ENCODE measurements at regions not wholly inside any gene's neighbourhood (a gene's known extent, or its start where the extent isn't known, plus 50 kb on each side); places are given as distances from the start of the nearest gene placed in this dataset.

GRCh38 chrX:74132280-74132679 lies 171.7 kb upstream of the ZCCHC13 start:
- Mint-ChIP-seq H3K36me3 (peaks cover 3% of the 10 kb centered on the region), H3K4me1 (peaks cover 2% of the 10 kb centered on the region), H3K27me3 (ENCODE audit: low read depth) (no peaks in the 10 kb centered on the region), H3K9me3 (peaks cover 9% of the 10 kb centered on the region), H3K27ac (no peak overlapping the region), H3K4me3 (no peak overlapping the region)
- no peak for DNase-seq (ENCODE audit: low spot score in 2 of 2, unreplicated experiment in 2 of 2)
- no peak for TF ChIP-seq CTCF (IDR thresholded peaks at IDR 0.05; ENCODE audit: unreplicated experiment)

DNA sequence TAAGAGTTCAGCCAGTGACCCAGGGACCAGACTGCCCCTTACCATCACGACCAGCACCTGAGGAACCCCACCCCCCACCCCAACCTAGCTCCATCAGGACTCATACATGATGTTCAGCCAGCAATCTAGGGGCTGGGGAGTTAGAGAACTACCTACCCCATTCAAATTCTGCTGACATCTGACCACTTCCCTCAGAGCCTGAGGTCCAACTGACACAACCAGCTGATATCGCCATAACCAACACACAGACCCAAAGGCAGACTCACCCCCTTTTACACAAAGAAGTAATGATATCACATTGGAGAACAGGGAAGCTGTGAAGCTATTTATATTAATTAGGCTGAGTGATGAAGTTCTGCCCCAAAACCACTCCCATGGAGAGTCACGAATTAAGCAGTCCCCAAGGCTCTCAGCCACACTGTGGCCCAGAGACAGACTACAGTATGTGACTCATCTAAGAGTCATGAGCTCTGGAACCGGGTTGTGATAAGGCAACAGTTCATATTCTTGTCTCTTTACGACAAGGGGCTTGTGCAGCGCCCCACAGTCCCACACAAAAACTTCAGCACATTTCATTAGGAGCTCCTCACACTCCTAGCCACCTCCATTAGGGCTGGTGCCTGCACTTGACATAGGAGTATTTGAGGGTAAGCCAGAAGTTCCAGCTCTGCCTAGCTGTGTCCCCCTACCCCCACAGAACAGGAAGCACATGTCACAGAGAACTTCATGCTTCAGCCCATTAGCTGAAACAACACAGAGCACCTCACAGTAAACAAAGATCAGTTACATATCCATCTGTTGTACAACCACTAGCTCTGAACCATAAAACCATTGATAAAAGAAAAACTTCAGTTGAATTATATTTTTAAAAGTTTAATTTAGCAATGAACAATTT lies 184.7 kb upstream of the ZCCHC13 start:
- Mint-ChIP-seq H3K9me3 (peaks cover 4% of the 10 kb centered on the region), H3K36me3 (no peaks in the 10 kb centered on the region), H3K27ac (no peak overlapping the region), H3K4me3 (no peak overlapping the region), H3K4me1 (no peaks in the 10 kb centered on the region), H3K27me3 (ENCODE audit: low read depth) (no peaks in the 10 kb centered on the region)
- no peak for DNase-seq (ENCODE audit: low spot score in 2 of 2, unreplicated experiment in 2 of 2)
- TF ChIP-seq CTCF (IDR thresholded peaks at IDR 0.05; ENCODE audit: unreplicated experiment), result no peak

GRCh38 chrX:74117962-74118902 lies 185.7 kb upstream of the ZCCHC13 start:
- Mint-ChIP-seq H3K9me3 (peaks cover 8% of the 10 kb centered on the region), H3K36me3 (no peaks in the 10 kb centered on the region), H3K27ac (no peak overlapping the region), H3K27me3 (ENCODE audit: low read depth) (no peaks in the 10 kb centered on the region), H3K4me1 (no peaks in the 10 kb centered on the region), H3K4me3 (no peak overlapping the region)
- no peak for DNase-seq (ENCODE audit: low spot score in 2 of 2, unreplicated experiment in 2 of 2)
- no peak for TF ChIP-seq CTCF (IDR thresholded peaks at IDR 0.05; ENCODE audit: unreplicated experiment)

GRCh38 chrX:74111245-74111644 lies 192.7 kb upstream of the ZCCHC13 start:
- Mint-ChIP-seq H3K27ac (no peak overlapping the region), H3K27me3 (ENCODE audit: low read depth) (no peaks in the 10 kb centered on the region), H3K4me1 (no peaks in the 10 kb centered on the region), H3K4me3 (no peak overlapping the region), H3K36me3 (peaks cover 20% of the 10 kb centered on the region), H3K9me3 (peaks cover 62% of the 10 kb centered on the region)
- TF ChIP-seq CTCF (IDR thresholded peaks at IDR 0.05; ENCODE audit: unreplicated experiment), result no peak
- DNase-seq (ENCODE audit: low spot score in 2 of 2, unreplicated experiment in 2 of 2), result no peak

- Mint-ChIP-seq H3K4me3 (no peak overlapping the region), H3K9me3 (peaks cover 68% of the 10 kb centered on the region), H3K27ac (no peak overlapping the region), H3K4me1 (no peaks in the 10 kb centered on the region), H3K27me3 (ENCODE audit: low read depth) (no peaks in the 10 kb centered on the region), H3K36me3 (peaks cover 30% of the 10 kb centered on the region)
- no peak for TF ChIP-seq CTCF (IDR thresholded peaks at IDR 0.05; ENCODE audit: unreplicated experiment)
- no peak for DNase-seq (ENCODE audit: low spot score in 2 of 2, unreplicated experiment in 2 of 2)
Observed at GRCh38 chrX:74107666-74108065, 196.3 kb upstream of the ZCCHC13 start.
